Loucy (cell line): ENCODE measurements at regions not wholly inside any gene's neighbourhood (a gene's known extent, or its start where the extent isn't known, plus 50 kb on each side); places are given as distances from the start of the nearest gene placed in this dataset.

Experiments
- H2AFZ ChIP-seq: fragments of 200-600 bp; sonication (generic); 2 replicates; pipeline ENCODE4 v1.6.0; 2016; ENCODE audit warnings: antibody characterized with exemption, mild to moderate bottlenecking, low read length, moderate library complexity
- H3F3A ChIP-seq: fragments of 200-600 bp; 2 replicates; pipeline ENCODE4 v1.6.0; 2016; ENCODE audit warnings: antibody characterized with exemption, low read depth, mild to moderate bottlenecking
- H3K27me3 ChIP-seq: fragments of 200-600 bp; sonication (generic); 2 replicates; pipeline ENCODE4 v1.6.1; 2014; ENCODE audit warnings: low read length, mild to moderate bottlenecking; ENCODE audit not compliant: insufficient read depth, poor library complexity, severe bottlenecking
- H3K36me3 ChIP-seq: fragments of 200-600 bp; sonication (generic); 2 replicates; pipeline ENCODE4 v1.6.1; 2016; ENCODE audit warnings: low read length; ENCODE audit not compliant: insufficient read depth
- H3K4me1 ChIP-seq: fragments of 200-600 bp; sonication (generic); 2 replicates; pipeline ENCODE4 v1.5.1; 2014; ENCODE audit warnings: low read length, mild to moderate bottlenecking; ENCODE audit not compliant: insufficient read depth, poor library complexity, severe bottlenecking
- H3K4me2 ChIP-seq: fragments of 200-600 bp; sonication (generic); 2 replicates; pipeline ENCODE4 v1.6.0; 2014; ENCODE audit warnings: antibody characterized with exemption, low read length, low read depth, mild to moderate bottlenecking; ENCODE audit not compliant: poor library complexity, severe bottlenecking
- H3K4me3 ChIP-seq: fragments of 200-600 bp; sonication (generic); 2 replicates; pipeline ENCODE4 v1.5.1; 2014; ENCODE audit warnings: low read length, mild to moderate bottlenecking, mixed read lengths; ENCODE audit not compliant: poor library complexity, severe bottlenecking
- H3K79me2 ChIP-seq: fragments of 200-600 bp; sonication (generic); 2 replicates; pipeline ENCODE4 v1.6.1; 2014; ENCODE audit warnings: low read length; ENCODE audit not compliant: insufficient read depth
- H3K9ac ChIP-seq: fragments of 200-600 bp; sonication (generic); 2 replicates; pipeline ENCODE4 v1.6.0; 2014; ENCODE audit warnings: mild to moderate bottlenecking, low read depth, low read length, moderate library complexity; ENCODE audit not compliant: poor library complexity, severe bottlenecking
- H3K9me2 ChIP-seq: fragments of 200-600 bp; sonication (generic); replicated peaks from 2 replicates; pipeline ENCODE4 v1.6.1; 2016; ENCODE audit warnings: low read depth, low read length, mixed read lengths
- H3K9me3 ChIP-seq: fragments of 200-600 bp; sonication (generic); 2 replicates; pipeline ENCODE4 v1.6.1; 2014; ENCODE audit warnings: mild to moderate bottlenecking, antibody characterized with exemption, low read length, low read depth; ENCODE audit not compliant: insufficient read depth
- H4K20me1 ChIP-seq: fragments of 200-600 bp; sonication (generic); 2 replicates; pipeline ENCODE4 v1.6.0; 2014; ENCODE audit warnings: antibody characterized with exemption, low read length, mild to moderate bottlenecking; ENCODE audit not compliant: insufficient read depth, poor library complexity, severe bottlenecking
- CTCF ChIP-seq: fragments of 200-600 bp; sonication (generic); conservative IDR thresholded peaks from 2 replicates; pipeline ENCODE4 v1.5.1; 2014; ENCODE audit warnings: mild to moderate bottlenecking, antibody characterized with exemption, low read length
- EZH2phosphoT487 ChIP-seq: fragments of 200-600 bp; IDR thresholded peaks from 2 replicates; pipeline ENCODE4 v1.6.1; 2018; ENCODE audit warnings: antibody characterized with exemption, mild to moderate bottlenecking, moderate library complexity, borderline replicate concordance

DNA sequence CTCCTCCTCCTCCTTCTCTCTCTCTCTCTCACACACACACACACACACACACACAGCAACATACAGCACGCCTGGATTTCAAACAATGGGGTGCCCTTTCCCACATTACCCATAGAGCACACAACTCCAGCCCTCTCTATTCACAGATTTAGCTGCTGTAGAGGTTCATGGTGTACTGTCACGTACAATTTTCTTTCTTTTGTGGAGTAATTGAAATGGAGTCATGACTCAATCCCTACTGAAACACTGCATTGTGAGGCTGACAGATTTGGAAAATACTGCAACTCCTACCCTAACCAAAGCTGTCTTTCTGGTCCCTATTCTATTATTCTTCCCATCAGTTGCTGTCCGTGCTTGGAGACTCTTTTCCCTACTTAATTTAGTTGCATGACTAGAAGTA is 166.9 kb downstream of the EDN1 start:
- no peak overlapping the region for H3K9ac ChIP-seq
- no peaks in the 10 kb centered on the region for H3F3A ChIP-seq
- H3K27me3 ChIP-seq: no peaks in the 10 kb centered on the region
- H3K9me2 ChIP-seq: no peaks in the 10 kb centered on the region
- TF ChIP-seq CTCF: no peak
- no peak for TF ChIP-seq EZH2phosphoT487
- no peaks in the 10 kb centered on the region for H4K20me1 ChIP-seq
- no peak overlapping the region for H3K4me3 ChIP-seq
- no peak overlapping the region for H3K4me2 ChIP-seq
- no peaks in the 10 kb centered on the region for H3K4me1 ChIP-seq
- H3K9me3 ChIP-seq: no peaks in the 10 kb centered on the region; the same call in 1 of the 2 replicates
- H2AFZ ChIP-seq: no peak overlapping the region
- no peaks in the 10 kb centered on the region for H3K36me3 ChIP-seq
- H3K79me2 ChIP-seq: no peaks in the 10 kb centered on the region

GRCh38 chr6:12458558-12458957 is 168.4 kb downstream of the EDN1 start:
- no peaks in the 10 kb centered on the region for H3K27me3 ChIP-seq

GRCh38 chr6:12459945-12460661 is 169.9 kb downstream of the EDN1 start:
- no peaks in the 10 kb centered on the region for H3K27me3 ChIP-seq
- no peaks in the 10 kb centered on the region for H3K4me1 ChIP-seq
- H3K79me2 ChIP-seq: no peaks in the 10 kb centered on the region
- H3K9me3 ChIP-seq: no peaks in the 10 kb centered on the region
- H3F3A ChIP-seq: no peaks in the 10 kb centered on the region
- no peak overlapping the region for H3K9ac ChIP-seq
- no peak overlapping the region for H3K4me3 ChIP-seq
- no peaks in the 10 kb centered on the region for H3K36me3 ChIP-seq
- no peaks in the 10 kb centered on the region for H4K20me1 ChIP-seq
- no peaks in the 10 kb centered on the region for H3K9me2 ChIP-seq
- TF ChIP-seq EZH2phosphoT487: no peak
- TF ChIP-seq CTCF: no peak
- no peak overlapping the region for H2AFZ ChIP-seq
- H3K4me2 ChIP-seq: no peak overlapping the region

More at GRCh38 chr6:12458558-12458957, 168.4 kb downstream of the EDN1 start:
- Histone ChIP-seq H3K9me3 (no peaks in the 10 kb centered on the region), H4K20me1 (no peaks in the 10 kb centered on the region), H3K4me2 (no peak overlapping the region), H3K9ac (no peak overlapping the region), H3F3A (no peaks in the 10 kb centered on the region), H3K4me3 (no peak overlapping the region), H3K9me2 (no peaks in the 10 kb centered on the region), H3K79me2 (no peaks in the 10 kb centered on the region), H3K4me1 (no peaks in the 10 kb centered on the region), H3K36me3 (no peaks in the 10 kb centered on the region), H2AFZ (no peak overlapping the region)
- no peak for TF ChIP-seq CTCF
- TF ChIP-seq EZH2phosphoT487: no peak
